ENCODE measurements at regions not wholly inside any gene's neighbourhood (a gene's known extent, or its start where the extent isn't known, plus 50 kb on each side); places are given as distances from the start of the nearest gene placed in this dataset.
A peak's percentile ranks its signal among the peaks of the same experiment; 100 is the strongest.

GRCh38 chrX:140918398-140919038 is 83.9 kb upstream of the SPANXB1 start:
- TF ChIP-seq CTCF (IDR thresholded peaks at IDR 0.05): peak in 3 of 6 experiments; percentile 22 to 69 (median 38)
- TF ChIP-seq POLR2A (IDR thresholded peaks at IDR 0.05): no peak
